ENCODE measurements at regions not wholly inside any gene's neighbourhood (a gene's known extent, or its start where the extent isn't known, plus 50 kb on each side); places are given as distances from the start of the nearest gene placed in this dataset.

GRCh38 chr14:83814896-83815295 lies 1715.0 kb upstream of the FLRT2 start:
- 0 out of 2 replicates have a peak, but pooled peaks cover 3% of the 10 kb centered on the region for H3K9me3 Mint-ChIP-seq
- no peaks in the 10 kb centered on the region for H3K36me3 Mint-ChIP-seq
- CTCF ChIA-PET, result no interaction called here
- ATAC-seq (no peak), DNase-seq (ENCODE audit: low spot score) (no peak)
- no peaks in the 10 kb centered on the region for H3K4me1 Mint-ChIP-seq
- TF ChIP-seq ZNF138 (CRISPR knock-in tag; conservative IDR thresholded peaks at IDR 0.05) (no peak), GTF2I (CRISPR knock-in tag; conservative IDR thresholded peaks at IDR 0.05) (no peak), ZNF281 (CRISPR knock-in tag; IDR thresholded peaks at IDR 0.05) (no peak), TEAD1 (CRISPR knock-in tag; IDR thresholded peaks at IDR 0.05) (no peak), NR3C1 (CRISPR knock-in tag; conservative IDR thresholded peaks at IDR 0.05; ENCODE audit: low read depth) (no peak), E2F1 (CRISPR knock-in tag; IDR thresholded peaks at IDR 0.05) (no peak), KAT7 (CRISPR knock-in tag; IDR thresholded peaks at IDR 0.05; ENCODE audit: borderline replicate concordance) (no peak), SP1 (CRISPR knock-in tag; conservative IDR thresholded peaks at IDR 0.05) (no peak), PREB (CRISPR knock-in tag; IDR thresholded peaks at IDR 0.05; ENCODE audit: borderline replicate concordance) (no peak), E2F4 (CRISPR knock-in tag; IDR thresholded peaks at IDR 0.05; ENCODE audit: borderline replicate concordance, low read depth) (no peak), ZBTB21 (CRISPR knock-in tag; IDR thresholded peaks at IDR 0.05; ENCODE audit: borderline replicate concordance) (no peak), OVOL2 (CRISPR knock-in tag; IDR thresholded peaks at IDR 0.05; ENCODE audit: borderline replicate concordance) (no peak), ELF4 (CRISPR knock-in tag; IDR thresholded peaks at IDR 0.05; ENCODE audit: low read depth) (no peak), NR2C2 (CRISPR knock-in tag; IDR thresholded peaks at IDR 0.05) (no peak), ZNF512 (CRISPR knock-in tag; IDR thresholded peaks at IDR 0.05; ENCODE audit: borderline replicate concordance) (no peak), FOXP4 (CRISPR knock-in tag; IDR thresholded peaks at IDR 0.05) (no peak), ETV6 (CRISPR knock-in tag; IDR thresholded peaks at IDR 0.05) (no peak), CBFB (CRISPR knock-in tag; IDR thresholded peaks at IDR 0.05; ENCODE audit: low read depth) (no peak), NR1H2 (CRISPR knock-in tag; IDR thresholded peaks at IDR 0.05) (no peak)
- no peak overlapping the region for H3K27ac Mint-ChIP-seq
- H3K27me3 Mint-ChIP-seq (ENCODE audit: low read depth), result no peaks in the 10 kb centered on the region
- H3K4me3 Mint-ChIP-seq, result no peak overlapping the region
- POLR2A ChIA-PET, result no interaction called here

All from WTC11 (cell line).